GM12873 (cell line): ENCODE measurements at regions not wholly inside any gene's neighbourhood (a gene's known extent, or its start where the extent isn't known, plus 50 kb on each side); places are given as distances from the start of the nearest gene placed in this dataset.

Source experiments
- TF ChIP-seq, protein P1 (sequence below): IDR thresholded peaks from 2 replicates; pipeline ENCODE4 v1.5.1; 2012; ENCODE audit warnings: low read depth, mild to moderate bottlenecking, moderate library complexity, low read length, control low read depth; ENCODE audit not compliant: insufficient read depth; ENCODE audit errors: missing control alignments

DNA sequence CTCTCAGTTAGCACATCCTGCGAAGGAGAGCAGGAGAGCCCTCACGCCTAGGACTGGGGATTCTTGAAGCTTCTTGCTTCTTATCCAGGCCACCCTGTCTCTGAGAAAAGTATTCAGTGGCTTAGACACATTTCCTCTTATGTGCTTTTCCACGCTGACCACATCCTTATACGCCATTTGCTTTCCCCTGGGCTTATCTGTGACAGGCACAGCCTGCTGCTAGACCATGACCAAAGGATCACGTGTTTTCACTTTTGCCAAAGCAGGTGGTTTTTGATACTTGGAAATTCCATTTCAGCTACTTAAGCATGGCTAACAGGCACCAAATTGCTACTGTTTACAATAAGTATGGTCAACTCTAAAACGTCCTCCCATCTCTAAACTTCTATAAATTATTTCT, 587.4 kb downstream of the AACS start:
- TF ChIP-seq, protein P1, sequence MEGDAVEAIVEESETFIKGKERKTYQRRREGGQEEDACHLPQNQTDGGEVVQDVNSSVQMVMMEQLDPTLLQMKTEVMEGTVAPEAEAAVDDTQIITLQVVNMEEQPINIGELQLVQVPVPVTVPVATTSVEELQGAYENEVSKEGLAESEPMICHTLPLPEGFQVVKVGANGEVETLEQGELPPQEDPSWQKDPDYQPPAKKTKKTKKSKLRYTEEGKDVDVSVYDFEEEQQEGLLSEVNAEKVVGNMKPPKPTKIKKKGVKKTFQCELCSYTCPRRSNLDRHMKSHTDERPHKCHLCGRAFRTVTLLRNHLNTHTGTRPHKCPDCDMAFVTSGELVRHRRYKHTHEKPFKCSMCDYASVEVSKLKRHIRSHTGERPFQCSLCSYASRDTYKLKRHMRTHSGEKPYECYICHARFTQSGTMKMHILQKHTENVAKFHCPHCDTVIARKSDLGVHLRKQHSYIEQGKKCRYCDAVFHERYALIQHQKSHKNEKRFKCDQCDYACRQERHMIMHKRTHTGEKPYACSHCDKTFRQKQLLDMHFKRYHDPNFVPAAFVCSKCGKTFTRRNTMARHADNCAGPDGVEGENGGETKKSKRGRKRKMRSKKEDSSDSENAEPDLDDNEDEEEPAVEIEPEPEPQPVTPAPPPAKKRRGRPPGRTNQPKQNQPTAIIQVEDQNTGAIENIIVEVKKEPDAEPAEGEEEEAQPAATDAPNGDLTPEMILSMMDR: no peak

DNA sequence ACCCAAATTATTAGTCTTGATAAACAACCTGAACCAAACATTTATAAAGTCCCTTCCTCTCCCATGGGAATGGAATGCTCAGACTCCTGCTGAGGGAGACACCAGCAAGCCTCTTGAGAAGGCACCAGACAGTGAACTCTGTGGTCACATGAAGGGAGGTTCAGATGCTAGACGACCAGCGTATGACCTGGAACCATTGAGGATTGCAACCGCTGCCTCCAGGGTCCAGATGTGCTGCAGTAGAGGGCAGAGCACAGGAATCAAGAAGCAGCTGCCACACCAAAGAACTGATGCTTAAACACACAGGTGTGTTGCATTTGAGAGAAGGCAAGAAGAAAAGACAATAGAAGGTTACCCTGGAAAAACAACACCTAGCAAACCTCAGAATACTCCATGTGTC, 592.4 kb downstream of the AACS start:
- TF ChIP-seq, protein P1: no peak

DNA sequence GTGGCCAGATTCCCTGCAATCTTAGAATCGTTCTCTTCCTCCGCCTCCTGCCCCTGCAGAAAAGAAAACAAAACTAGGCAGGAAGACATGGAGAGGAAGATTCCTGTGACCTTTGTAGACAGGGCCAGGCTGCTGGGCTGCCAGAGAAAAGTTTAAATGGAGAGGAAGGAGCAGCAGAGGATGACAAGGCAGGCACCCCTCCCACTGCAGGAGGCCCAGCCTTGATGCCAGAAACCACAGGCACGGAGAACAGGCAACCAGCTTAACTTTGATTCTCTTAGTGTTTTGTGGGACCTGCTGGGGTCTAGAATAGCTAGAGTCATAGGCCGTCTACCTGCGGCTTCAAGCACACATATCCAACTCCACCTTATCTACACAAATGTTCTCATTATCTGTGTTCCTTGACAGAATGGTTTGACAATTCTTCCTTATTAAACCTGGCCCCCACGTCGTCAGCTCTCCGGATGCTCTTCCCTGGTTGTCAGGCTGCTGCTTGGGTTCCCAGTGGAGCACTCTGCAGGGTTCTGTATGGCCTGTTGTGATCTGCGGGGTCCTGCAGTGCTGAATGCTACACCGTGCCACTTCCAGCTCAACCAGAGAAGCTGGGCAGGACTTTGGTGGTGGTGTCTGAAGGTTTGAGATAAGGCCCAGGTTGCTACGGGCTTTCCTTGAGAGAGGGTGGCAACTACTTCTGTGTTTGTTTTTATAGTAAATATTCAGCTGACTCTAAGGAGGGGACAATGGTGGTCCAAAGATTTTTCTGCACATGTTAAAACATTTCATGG, 609.5 kb downstream of the AACS start:
- TF ChIP-seq, protein P1: no peak

DNA sequence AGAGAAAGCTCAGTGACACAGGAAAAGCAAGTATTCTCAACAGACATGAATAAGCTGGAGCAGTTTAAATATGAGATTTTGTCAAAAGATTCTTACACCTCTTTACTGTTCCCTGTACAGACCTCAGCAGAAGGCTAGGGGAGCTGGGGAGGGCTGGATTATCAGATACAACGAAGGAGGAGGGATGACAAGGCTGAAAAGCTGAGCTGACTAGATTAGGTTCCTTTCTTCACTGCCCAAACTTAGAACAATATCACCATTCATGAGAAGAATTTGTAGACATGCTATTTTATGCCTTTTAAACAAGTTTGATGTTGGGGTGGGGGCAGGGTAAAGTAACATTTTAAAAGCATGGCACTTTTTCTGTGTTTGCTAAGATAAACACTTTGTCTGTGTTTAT, 611.1 kb downstream of the AACS start:
- TF ChIP-seq, protein P1: no peak

DNA sequence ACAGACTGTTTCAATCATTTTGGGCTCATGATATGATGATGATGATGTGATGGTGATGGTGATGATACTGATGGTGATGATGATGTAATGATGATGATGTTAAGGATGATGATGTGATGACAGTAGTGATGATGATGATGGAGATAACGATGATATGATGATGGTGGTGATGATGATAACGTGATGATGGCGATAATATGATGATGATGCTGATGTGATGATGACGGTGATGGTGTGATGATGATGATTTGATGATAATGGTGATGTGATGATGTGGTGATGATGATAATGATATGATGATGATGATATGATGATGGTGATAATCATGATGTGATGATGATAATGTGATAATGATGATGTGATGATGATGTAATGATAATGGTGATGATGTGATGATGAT, 612.6 kb downstream of the AACS start:
- TF ChIP-seq, protein P1: no peak

DNA sequence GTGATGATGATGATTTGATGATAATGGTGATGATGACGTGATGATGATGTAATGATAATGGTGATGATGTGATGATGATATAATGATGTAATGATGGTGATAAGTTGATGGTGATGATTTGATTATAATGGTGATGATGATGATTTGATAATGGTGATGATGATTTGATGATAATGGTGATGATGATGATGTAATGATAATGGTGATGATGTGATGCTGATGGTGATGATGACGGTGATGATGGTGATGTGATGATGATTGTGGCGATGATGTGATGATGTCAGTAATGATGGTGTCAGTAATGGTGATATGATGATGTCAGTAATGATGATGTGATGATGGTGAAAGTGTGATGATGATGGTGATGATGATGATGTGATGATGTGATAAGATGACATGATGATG, 613.4 kb downstream of the AACS start:
- TF ChIP-seq, protein P1: no peak

DNA sequence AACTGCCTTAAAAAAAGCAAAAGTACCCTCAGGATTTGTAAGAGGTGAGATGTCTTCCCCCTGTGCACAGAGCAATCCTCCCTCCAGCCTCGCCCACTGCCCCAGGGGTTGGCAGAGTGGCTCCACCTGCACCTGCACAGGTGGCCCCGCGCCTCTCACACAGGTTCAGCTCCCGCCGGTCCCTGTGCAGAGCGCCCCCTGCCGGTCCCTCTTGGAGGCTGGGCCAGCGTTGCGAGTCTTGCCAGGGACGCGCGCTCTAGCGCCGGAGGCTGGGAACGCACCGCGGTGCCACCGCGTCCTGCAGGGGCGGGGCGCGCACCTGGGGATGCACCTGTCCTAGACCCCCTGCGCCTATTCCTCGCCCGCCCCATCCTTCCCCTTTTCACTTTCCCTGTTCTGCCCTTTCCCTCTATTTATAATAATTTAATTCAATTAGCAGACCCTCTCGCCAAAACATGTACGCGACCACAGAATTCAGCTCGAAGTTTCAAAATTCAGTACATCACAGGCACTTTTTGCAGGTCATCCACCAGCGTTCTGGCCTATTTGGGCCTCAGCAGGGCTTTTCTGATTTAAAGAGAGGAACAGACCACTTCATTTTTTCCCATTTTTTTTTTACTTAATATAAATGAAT, 618.6 kb downstream of the AACS start:
- TF ChIP-seq, protein P1: peak; percentile 73
